ENCODE measurements at regions not wholly inside any gene's neighbourhood (a gene's known extent, or its start where the extent isn't known, plus 50 kb on each side); places are given as distances from the start of the nearest gene placed in this dataset.
A peak's percentile ranks its signal among the peaks of the same experiment; 100 is the strongest.

DNA sequence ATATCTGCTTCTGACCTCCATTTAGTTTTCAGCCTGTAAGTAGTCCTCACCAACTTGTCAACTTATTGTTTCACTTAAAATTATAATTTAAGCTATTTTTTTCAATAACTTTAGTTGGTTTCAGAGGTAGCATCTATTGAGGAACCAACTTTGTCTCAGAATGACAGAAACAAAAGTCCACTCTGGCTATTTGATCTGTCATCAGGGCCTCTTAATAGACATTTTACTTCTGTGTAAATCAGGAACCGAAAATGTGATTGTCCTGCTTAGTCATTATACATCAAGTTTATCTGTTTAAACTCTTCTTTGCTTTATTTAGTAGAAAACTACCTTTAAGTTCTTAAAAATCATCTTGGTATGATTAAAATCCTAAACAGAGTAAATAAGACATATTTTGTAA is 820.8 kb upstream of the EDIL3 start:
- intact Hi-C loops (cut with micrococcal nuclease; ENCODE audit: unreplicated experiment) = no loop called here
- Histone ChIP-seq H4K20me1 (ENCODE audit: control insufficient read depth, insufficient read depth) (no peaks in the 10 kb centered on the region), H3K4me2 (ENCODE audit: control insufficient read depth, insufficient read depth) (no peak overlapping the region), H2AFZ (ENCODE audit: control insufficient read depth, low read depth, low read length) (no peak overlapping the region), H3K9me3 (replicated peaks; ENCODE audit: control insufficient read depth, insufficient read depth, low read length) (no peaks in the 10 kb centered on the region), H3K79me2 (ENCODE audit: control insufficient read depth, insufficient read depth, low read length) (no peaks in the 10 kb centered on the region), H3K27me3 (replicated peaks in 1 of 2; ENCODE audit: control insufficient read depth in 2 of 2, insufficient read depth in 2 of 2, low read length in 1 of 2) (no peaks in the 10 kb centered on the region), H3K4me1 (ENCODE audit: control insufficient read depth, insufficient read depth, low read length) (no peaks in the 10 kb centered on the region), H3K4me3 (no peak overlapping the region), H3K36me3 (ENCODE audit: control insufficient read depth in 2 of 2, insufficient read depth in 2 of 2, low read length in 1 of 2) (no peaks in the 10 kb centered on the region), H3K27ac (ENCODE audit: control insufficient read depth, insufficient read depth) (no peak overlapping the region), H3K9ac (ENCODE audit: control insufficient read depth, insufficient read depth, low read length) (no peak overlapping the region)
- ChIA-PET POLR2A (no interaction called here), CTCF (no interaction called here), RAD21 (ENCODE audit: unreplicated experiment) (no interaction called here), SMC1A (ENCODE audit: uncharacterized antibody, unreplicated experiment) (no interaction called here)
- in situ Hi-C loops (cut with MboI) = no loop called here
- WGBS (ENCODE audit: insufficient coverage, insufficient replicate concordance, low lambda C conversion rate, missing lambda C conversion rate) = 0% methylated on average over 1 of the region's 1 CpG
- TF ChIP-seq MTA2 (IDR thresholded peaks at IDR 0.05; ENCODE audit: low read depth) (0 out of 2 replicates have a peak, but pooled peaks have one; percentile 28), SPI1 (IDR thresholded peaks at IDR 0.05; ENCODE audit: borderline replicate concordance, insufficient read depth, low read depth, low read length) (peak; percentile 5; the same call in 1 of the 2 replicates), BCL11A (IDR thresholded peaks at IDR 0.05; ENCODE audit: low read depth, low read length) (no peak)
- BruUV-seq (replicated peaks) = no TSS peak
- DNase-seq (ENCODE audit: low read depth, low spot score) (no peak), ATAC-seq (peak; percentile 91), FAIRE-seq (no peak)

DNA sequence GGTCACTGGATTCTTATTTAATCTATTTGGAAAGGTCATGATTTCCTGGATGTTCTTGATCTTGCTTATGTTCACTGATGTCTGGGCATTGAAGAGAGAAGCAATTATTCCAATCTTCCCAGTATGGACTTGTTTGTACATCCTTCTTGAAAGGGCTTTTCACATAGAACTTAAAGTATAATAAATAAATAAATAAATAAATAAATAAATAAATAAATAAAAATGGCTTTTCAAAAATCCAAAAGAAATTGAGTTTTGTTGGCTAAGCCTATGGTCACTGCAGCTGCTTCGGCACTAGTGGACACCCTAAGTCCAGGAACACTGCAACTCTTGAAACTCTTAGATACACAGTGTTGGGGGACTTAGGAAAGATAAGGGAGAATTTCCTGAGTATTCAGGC is 840.7 kb upstream of the EDIL3 start:
- WGBS (ENCODE audit: insufficient coverage, insufficient replicate concordance, low lambda C conversion rate, missing lambda C conversion rate) = 29% methylated on average over 1 of the region's 1 CpG
- H3K36me3 ChIP-seq (ENCODE audit: control insufficient read depth in 2 of 2, insufficient read depth in 2 of 2, low read length in 1 of 2) = no peaks in the 10 kb centered on the region
- in situ Hi-C loops (cut with MboI) (no loop called here), intact Hi-C loops (cut with micrococcal nuclease; ENCODE audit: unreplicated experiment) (no loop called here)
- no peak overlapping the region for H3K9ac ChIP-seq (ENCODE audit: control insufficient read depth, insufficient read depth, low read length)
- no peak overlapping the region for H3K27ac ChIP-seq (ENCODE audit: control insufficient read depth, insufficient read depth)
- POLR2A ChIA-PET = no interaction called here
- no peak for TF ChIP-seq MXI1 (IDR thresholded peaks at IDR 0.05; ENCODE audit: low read depth, low read length)
- no peak for TF ChIP-seq MEF2B (IDR thresholded peaks at IDR 0.05; ENCODE audit: partially characterized antibody, poor library complexity, severe bottlenecking)
- no peak for TF ChIP-seq STAT3 (IDR thresholded peaks at IDR 0.05; ENCODE audit: low read depth, low read length)
- SMC1A ChIA-PET (ENCODE audit: uncharacterized antibody, unreplicated experiment) = interaction anchor here (0.7 kb wide), 1 partner anchor 10 kb away, joined by 3 read pairs; no protein-coding TSS in a partner anchor
- no peak overlapping the region for H3K4me2 ChIP-seq (ENCODE audit: control insufficient read depth, insufficient read depth)
- H2AFZ ChIP-seq (ENCODE audit: control insufficient read depth, low read depth, low read length) = no peak overlapping the region
- no peak for DNase-seq (ENCODE audit: low read depth, low spot score)
- RAD21 ChIA-PET (ENCODE audit: unreplicated experiment) = no interaction called here
- CTCF ChIA-PET = interaction anchor here (1.2 to 1.7 kb wide), 2 partner anchors 10 to 70 kb away, joined by 3 to 4 read pairs; no protein-coding TSS in a partner anchor
- H4K20me1 ChIP-seq (ENCODE audit: control insufficient read depth, insufficient read depth) = no peaks in the 10 kb centered on the region
- no TSS peak for BruUV-seq (replicated peaks)
- ATAC-seq = no peak
- FAIRE-seq = no peak
- no peaks in the 10 kb centered on the region for H3K79me2 ChIP-seq (ENCODE audit: control insufficient read depth, insufficient read depth, low read length)
- H3K9me3 ChIP-seq (replicated peaks; ENCODE audit: control insufficient read depth, insufficient read depth, low read length) = no peaks in the 10 kb centered on the region
- no peaks in the 10 kb centered on the region for H3K27me3 ChIP-seq (replicated peaks in 1 of 2; ENCODE audit: control insufficient read depth in 2 of 2, insufficient read depth in 2 of 2, low read length in 1 of 2)
- H3K4me3 ChIP-seq = no peak overlapping the region
- no peaks in the 10 kb centered on the region for H3K4me1 ChIP-seq (ENCODE audit: control insufficient read depth, insufficient read depth, low read length)
